ENCODE measurements at regions not wholly inside any gene's neighbourhood (a gene's known extent, or its start where the extent isn't known, plus 50 kb on each side); places are given as distances from the start of the nearest gene placed in this dataset.

- Histone ChIP-seq H3K4me3 (no peak overlapping the region), H3K27ac (no peak overlapping the region), H3K4me1 (ENCODE audit: insufficient read depth) (no peaks in the 10 kb centered on the region), H3K36me3 (no peaks in the 10 kb centered on the region), H3K9me3 (no peaks in the 10 kb centered on the region), H3K27me3 (no peaks in the 10 kb centered on the region)
- no peak for DNase-seq
- WGBS, 3 donors = 82 to 84% (median 82%) methylated on average over 10 of the region's 10 CpGs
- intact Hi-C loops (cut with DNase I) = no loop called here
- TF ChIP-seq EP300 (IDR thresholded peaks at IDR 0.05) (no peak), CTCF (IDR thresholded peaks at IDR 0.05) (no peak), POLR2A (IDR thresholded peaks at IDR 0.05) (no peak)
These were observed 138.1 kb upstream of the ZNF92 start for GRCh38 chr7:65235586-65235985.

- H3K36me3 ChIP-seq = no peaks in the 10 kb centered on the region
- H3K27me3 ChIP-seq = no peaks in the 10 kb centered on the region
- H3K4me1 ChIP-seq (ENCODE audit: insufficient read depth) = no peaks in the 10 kb centered on the region
- intact Hi-C loops (cut with DNase I) = no loop called here
- TF ChIP-seq POLR2A (IDR thresholded peaks at IDR 0.05) (no peak), EP300 (IDR thresholded peaks at IDR 0.05) (no peak), CTCF (IDR thresholded peaks at IDR 0.05) (no peak)
- H3K27ac ChIP-seq = no peak overlapping the region
- WGBS, 3 donors = 24 to 51% (median 49%) methylated on average over 2 of the region's 2 CpGs
- no peak overlapping the region for H3K4me3 ChIP-seq
- DNase-seq = no peak
- H3K9me3 ChIP-seq = no peaks in the 10 kb centered on the region
These were observed 140.1 kb upstream of the ZNF92 start for GRCh38 chr7:65233409-65234034.

GRCh38 chr7:65230231-65230630 is 143.4 kb upstream of the ZNF92 start:
- 81 to 100% (median 87%) methylated on average over 1 of the region's 1 CpG for WGBS, 3 donors
- Histone ChIP-seq H3K4me1 (ENCODE audit: insufficient read depth) (no peaks in the 10 kb centered on the region), H3K9me3 (no peaks in the 10 kb centered on the region), H3K36me3 (no peaks in the 10 kb centered on the region), H3K4me3 (no peak overlapping the region), H3K27ac (no peak overlapping the region), H3K27me3 (no peaks in the 10 kb centered on the region)
- no peak for TF ChIP-seq EP300 (IDR thresholded peaks at IDR 0.05)
- no peak for TF ChIP-seq POLR2A (IDR thresholded peaks at IDR 0.05)
- no peak for TF ChIP-seq CTCF (IDR thresholded peaks at IDR 0.05)
- DNase-seq = no peak
- intact Hi-C loops (cut with DNase I) = no loop called here

GRCh38 chr7:65225422-65226006 is 148.1 kb upstream of the ZNF92 start:
- Histone ChIP-seq H3K27me3 (no peaks in the 10 kb centered on the region), H3K4me1 (ENCODE audit: insufficient read depth) (no peaks in the 10 kb centered on the region), H3K9me3 (no peaks in the 10 kb centered on the region), H3K36me3 (no peaks in the 10 kb centered on the region), H3K4me3 (no peak overlapping the region), H3K27ac (no peak overlapping the region)
- 85 to 96% (median 92%) methylated on average over 6 of the region's 6 CpGs for WGBS, 3 donors
- TF ChIP-seq EP300 (IDR thresholded peaks at IDR 0.05) = no peak
- TF ChIP-seq POLR2A (IDR thresholded peaks at IDR 0.05) = no peak
- TF ChIP-seq CTCF (IDR thresholded peaks at IDR 0.05) = no peak
- no peak for DNase-seq
- intact Hi-C loops (cut with DNase I) = no loop called here

All from ovary (tissue), 7 donors.